NCI-H69 (cell line): ENCODE measurements at regions not wholly inside any gene's neighbourhood (a gene's known extent, or its start where the extent isn't known, plus 50 kb on each side); places are given as distances from the start of the nearest gene placed in this dataset.
"Not testable (repeated sequence)": the region's sequence is repeated elsewhere in the genome, so short reads cannot be mapped to it uniquely, and the experiment has no call there.

ENCODE experiments used
- DNase-seq: peaks from one replicate; lab custom pipeline; 2025; lab: John Stamatoyannopoulos, UW

DNA sequence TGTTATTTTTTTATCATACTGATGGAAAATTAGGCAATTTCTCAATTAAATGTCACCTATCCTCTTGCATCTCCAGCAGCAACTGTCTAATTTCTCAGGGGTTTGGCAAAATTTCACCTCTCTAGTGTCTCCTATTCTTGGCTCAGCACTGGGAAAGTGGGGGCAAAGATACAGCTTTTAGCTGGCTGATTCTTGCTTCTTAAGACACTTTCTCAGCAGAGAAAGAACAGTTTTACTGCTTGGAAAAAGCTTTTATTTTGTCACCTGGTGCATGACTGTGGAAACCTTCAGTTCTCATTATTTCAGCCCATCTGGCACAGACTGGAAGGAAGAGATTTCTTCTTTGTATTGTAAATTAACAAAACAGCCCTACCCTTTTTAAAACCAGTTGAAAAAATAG lies 283.6 kb upstream of the SGCD start:
- peak; percentile 26 for DNase-seq

DNA sequence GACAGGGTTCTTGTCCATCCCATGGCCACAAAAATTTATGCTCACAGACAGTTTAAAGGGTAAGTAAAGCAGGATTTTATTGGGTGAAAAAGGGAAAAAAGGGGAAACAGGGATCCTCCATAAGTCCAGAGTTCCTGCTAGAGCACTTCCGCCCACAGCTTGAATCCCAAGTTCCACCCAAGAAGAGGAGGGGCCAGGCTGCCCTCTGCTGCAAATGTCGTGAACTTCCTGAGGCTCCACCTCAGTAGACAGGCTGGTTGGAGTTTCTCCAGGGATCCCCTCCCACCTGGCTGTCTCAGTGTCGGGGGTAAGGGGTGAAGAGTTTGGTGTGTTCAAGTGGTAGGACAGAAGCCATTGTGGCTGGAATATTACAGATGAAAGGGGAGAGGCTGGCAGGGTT lies 275.0 kb upstream of the SGCD start:
- DNase-seq, result peak; percentile 76

DNA sequence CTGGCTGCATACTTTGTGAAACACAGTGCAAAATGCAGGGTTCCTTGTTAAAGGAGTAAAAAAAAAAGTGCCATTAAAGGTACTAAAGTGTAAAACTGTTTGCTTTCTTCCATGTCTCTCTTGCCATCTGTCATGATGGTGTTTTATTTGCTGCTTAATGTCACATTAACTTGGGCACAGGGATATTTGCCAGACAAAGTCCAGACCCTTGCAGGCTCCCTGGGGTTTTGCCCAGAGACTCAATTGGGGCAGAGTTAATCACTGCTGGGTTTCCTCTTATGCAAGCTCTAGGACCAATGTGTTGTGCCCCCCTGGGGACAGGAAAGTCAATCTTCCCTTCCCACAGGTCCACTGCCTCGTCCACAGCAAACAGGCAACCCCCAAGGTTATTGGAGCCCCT lies 274.3 kb upstream of the SGCD start:
- peak; percentile 88 for DNase-seq

DNA sequence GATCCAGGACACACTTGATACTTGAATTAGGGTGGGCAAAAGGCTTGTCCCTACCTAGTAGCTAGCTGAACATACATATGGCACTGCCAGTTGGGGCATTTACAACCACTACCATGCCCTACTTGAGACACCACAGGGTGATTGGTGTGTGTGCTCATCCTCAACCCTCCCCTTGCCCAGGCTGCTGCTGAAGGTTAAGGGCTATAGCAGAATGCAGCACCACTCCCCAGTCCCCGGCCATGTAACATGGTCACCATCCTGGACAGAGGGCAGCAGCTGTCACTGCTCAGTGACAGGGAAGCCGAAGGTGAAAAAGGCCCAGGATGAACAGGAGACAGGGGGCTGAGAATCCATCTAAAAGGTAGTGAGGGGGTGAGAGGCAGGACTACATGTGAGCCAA lies 273.9 kb upstream of the SGCD start:
- no peak for DNase-seq

DNA sequence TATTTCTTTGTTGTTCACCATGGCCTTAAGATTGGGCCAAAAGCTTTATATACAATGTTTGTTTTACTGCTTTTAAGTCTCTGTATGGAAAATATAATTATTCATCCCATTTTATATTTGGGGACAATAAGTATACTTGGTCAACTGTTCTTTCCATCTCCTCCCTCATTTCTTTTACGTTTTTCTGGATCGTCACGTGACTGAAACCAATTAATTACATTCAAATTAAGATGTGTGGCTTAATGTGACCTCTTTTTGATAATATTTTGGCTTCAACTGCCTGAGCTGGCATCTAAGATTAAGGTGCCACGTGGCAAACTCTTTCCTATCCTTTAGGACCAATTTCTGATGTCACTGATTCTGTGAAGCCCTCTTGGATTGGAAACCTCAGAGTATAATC lies 250.1 kb upstream of the SGCD start:
- no peak for DNase-seq

DNA sequence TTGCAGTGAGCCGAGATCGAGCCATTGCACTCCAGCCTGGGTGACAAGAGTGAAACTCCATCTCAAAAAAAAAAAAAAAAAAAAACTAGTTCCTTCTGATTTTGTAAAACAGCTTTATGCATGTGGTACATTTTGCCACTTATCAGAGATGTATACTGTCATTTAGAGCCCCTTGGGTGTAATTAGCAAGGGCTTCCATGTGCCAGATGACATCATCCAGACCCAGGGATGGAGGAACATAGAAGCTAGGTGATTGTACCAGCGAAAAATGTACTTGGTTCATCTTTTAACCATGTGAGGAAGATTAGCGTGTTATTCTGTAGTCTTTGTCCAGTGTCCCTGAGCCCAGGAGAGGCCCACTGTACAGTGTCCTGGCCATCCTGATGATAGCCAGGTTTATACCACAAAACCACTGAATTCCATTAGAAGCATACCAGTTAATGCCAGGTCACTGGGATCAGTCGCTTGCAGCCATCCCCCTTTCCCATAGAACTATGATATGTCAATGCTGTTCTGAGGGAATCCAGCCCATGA lies 239.3 kb upstream of the SGCD start:
- DNase-seq, result peak; percentile 15

DNA sequence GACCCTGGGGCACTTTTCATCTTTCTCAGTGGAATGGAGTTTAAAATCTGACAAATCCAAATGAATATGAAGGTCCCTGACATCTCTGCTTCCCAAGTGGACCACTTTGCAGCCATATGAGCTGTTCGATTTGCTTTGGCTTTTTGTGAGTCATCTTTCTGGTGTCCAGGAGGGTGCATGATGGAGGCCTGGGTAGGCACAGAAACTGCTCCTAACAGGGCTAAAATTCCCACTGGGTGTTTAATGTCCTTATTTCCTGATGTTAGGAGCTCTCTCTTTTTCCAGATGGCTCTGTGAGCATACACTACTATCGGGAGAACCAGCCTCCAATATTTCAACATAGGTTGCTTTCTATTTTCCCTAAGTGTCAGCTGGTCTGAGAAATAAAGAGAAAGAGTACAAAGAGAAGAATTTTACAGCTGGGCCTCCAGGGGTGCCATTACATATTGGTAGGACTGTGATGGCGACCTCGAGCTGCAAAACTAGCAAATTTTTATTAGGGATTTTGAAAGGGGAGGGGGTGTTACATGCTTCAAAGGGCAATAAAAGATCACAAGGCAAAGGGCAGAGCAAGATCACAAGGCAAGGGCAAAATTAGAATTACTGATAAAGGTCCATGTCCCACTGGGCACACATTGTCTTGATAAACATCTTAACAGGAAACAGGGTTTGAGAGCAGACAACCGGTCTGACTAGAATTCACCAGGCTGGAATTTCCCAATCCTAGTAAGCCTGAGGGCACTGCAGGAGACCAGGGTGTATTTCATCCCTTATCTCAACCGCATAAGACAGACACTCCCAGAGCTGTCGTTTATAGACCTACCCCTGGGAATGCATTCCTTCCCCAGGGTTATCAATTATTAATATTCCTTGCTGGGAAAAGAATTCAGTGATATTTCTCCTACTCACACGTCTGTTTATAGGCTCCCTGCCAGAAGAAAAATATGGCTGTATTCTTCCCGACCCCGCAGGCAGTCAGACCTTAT lies 236.7 kb upstream of the SGCD start:
- not testable (repeated sequence) for DNase-seq

DNA sequence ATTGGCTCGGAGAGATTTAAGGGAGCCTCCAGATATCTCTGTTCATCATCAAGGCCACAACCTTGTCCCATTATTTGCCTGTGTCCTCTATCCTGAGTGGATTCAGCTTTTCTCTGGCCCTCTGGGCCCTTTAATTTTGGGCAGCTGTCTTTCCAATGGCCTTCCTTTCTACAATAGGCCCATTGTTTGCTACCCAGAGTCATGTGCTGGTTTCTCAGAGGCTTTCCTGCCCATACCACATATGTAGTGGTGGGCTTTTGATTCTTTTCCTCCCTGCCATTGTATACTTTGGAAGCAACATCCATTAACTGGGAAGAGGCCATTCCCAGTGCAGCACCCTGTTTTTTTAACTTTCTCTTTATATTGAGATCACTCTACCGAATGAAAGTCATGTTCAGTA lies 233.9 kb upstream of the SGCD start:
- no peak for DNase-seq

DNA sequence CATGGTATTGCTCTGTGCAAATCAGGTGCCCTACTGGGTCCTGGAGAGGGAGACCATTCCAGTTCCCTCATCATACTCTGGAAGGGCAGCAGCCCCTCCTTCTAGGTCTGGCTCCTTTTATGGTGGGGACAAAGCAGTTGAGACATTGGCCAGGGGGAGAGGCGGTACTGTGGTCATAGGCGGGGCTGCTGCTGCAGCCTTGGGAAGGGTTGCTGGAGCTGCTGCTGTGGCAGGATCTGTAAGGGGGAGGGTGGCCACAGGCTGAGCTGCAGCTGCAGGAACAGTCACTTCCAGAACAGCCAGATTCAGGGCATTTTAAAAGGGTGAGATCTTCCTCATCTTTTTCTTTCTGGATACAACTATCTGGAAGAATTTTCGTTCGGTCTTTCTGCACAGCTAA lies 233.0 kb upstream of the SGCD start:
- peak; percentile 67 for DNase-seq

DNA sequence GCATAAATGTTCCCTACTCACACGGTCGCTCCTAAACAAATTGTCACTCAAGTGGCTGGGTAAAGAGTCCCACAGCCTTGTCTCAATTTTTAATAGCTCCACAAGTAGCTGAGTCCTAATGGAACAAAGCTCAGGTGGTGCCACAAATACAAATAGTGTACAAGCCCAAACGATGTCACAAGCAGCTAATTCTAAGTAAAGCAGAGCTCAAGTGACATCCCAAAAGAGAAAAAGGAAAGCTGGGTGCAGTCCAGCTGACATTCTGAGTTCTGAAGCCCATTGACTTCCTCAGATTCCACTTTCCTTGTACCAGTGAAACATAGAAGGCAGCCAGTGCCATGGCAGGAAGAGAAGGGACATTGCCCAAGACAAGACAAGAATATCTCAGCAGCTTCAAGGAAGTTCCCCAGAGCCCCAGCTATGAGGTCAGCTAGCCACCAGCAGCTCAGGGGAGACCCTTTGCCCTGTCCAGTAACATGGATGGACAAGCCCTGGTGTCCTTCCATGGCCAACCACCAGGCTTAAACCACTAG lies 231.2 kb upstream of the SGCD start:
- DNase-seq, result no peak

DNA sequence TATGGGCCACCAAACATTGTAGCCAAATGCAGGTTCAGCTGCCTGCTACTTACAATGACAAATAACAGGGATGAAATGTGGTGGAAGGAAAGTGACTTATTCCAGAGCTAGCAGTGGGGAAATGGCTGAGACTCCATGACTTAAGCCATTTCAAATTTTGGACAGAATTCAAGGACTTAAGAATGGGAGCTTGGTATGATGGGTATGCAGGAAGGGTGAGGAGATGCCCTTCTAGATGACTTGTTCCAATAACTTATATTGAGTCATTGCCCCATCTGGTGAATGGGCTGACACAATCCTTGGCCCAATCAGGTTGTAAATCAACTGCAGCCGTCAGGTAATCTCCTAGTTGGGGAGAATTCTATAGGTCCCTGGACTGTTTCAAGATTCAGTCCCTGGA lies 230.7 kb upstream of the SGCD start:
- no peak for DNase-seq

DNA sequence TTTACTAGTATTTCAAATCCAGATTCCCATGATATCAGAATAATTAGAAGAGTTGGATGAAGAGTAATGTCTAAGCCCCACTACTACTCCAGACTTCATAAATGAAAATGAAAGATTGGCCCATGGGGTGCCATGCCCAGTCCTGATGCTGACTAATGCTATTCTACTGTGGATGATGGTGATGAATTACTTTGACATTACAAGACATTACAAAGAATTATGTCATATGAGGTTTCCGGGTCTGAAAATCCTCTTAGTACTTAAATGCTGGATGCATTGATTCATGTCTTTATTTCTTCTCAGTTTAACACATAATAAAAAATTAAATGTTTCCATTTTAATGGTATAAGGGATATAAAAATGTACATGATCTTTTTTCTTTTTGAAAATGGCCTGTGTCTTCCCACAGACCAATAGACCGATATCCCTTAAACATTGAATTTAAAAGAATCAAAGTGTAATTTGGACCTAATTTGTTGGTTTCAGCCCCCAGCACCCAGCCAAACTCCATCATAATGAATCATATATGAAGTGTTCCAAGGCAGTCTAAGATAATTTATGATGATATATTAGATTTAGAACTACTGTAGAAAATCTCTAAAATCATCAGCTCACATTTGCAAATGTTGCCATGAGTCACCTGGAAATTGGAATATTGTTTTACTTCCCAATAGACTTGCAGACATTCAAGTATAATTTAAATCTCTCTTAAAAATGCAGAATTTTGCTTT lies 223.6 kb upstream of the SGCD start:
- peak; percentile 39 for DNase-seq

DNA sequence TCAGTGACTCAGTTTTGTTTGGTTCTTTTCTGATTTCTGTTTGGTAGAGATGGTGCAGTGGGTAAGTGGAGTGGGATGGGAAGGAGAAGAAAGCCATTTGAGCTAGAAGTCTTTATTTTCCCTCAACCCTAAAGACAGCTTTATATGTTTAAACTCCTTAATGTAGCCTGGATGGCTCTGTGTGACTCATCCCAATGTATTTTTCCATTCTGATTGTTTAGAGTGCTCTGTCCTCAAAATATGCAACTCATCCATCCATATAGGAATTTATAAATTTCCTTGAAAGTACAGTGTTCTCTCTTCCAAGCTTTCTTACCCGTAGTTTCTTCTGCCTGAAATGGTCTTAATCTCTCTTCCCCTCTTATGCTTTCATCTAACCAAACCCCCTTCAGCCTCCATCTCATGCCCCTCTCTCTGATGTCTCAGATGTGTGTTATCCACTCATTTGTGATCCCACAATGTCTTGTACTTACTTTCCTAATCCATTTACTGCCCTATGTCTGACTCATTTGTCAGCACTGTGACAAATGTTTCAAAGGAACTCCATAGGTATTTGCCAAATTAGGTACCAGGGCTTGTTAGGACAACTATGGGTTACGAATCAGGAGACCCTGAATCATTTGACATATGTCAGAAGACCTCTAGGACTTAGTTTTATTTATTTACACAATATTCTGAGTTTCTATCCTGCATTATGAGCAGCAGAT lies 217.5 kb upstream of the SGCD start:
- DNase-seq, result no peak

DNA sequence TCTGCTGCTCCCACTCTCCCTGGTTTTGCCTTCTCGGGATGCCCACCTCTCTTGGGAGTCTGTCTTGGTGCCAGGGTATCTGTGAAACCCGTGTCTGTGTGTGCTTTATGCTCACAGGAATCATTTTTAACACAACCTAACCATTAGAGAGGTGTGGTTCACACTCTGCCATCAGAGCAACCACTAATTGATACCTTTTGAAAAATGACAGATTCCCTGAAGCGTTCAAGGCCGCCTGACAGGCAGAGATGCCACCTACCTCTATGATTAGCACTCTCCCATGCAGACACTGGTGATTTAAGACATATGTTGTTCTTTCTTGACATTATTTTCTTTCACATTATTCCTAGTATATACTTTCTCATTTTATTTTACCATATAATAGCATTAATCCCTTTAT lies 207.3 kb upstream of the SGCD start:
- DNase-seq, result peak; percentile 94

DNA sequence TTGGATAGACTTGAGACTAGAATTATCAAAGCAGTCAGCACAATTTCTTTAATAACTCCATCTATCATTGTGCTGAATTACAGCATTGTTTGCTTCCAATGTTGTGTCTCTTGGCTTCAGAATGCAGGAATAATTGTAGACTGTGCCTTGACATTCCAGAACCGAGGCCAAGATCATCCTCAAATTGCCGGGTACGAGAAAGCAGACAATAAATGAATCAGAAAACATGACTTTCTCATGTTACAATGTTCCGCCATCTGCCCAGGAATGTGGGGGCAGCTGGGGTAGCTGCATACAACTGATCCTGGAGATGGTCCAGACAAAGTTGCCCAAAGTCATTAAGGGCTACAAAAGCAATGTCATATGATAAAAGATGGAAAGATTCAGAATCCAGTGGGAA lies 206.2 kb upstream of the SGCD start:
- DNase-seq, result peak; percentile 92

DNA sequence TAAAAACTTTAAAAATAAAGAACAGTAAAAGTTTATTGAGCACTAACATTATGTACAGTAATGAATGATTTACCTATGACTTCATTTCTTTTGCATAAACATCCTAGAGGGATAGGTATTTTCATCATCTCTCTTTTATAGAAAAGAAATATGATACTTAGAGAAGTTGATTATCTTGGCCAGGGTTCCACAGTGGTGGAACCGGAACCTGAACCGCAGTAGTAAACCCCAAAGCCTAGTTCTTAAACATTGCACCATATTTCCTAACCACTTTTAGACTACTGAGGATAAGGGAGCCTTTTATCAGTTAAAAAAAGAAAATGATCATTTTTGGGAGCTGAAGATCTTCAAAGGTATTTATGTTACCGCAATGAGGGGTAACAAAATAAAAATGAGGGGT lies 205.7 kb upstream of the SGCD start:
- no peak for DNase-seq

DNA sequence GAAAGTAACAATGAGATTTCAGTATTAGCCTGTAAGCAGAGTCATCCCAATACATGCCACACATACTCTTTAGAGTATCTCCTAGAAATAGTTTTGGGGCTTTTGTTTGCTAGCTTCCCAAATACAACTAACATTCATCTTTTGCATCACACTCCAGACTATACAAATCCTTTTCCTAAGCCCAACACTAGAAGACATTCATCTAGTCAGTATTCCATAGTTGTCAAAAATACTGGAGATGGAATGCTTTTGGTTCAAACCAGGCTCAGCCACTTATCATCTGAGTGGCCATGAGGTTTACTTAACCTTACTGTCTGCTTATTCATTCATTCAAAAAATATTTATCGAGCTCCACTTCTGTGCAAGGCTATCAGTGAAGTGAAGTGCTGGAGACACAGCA lies 205.1 kb upstream of the SGCD start:
- no peak for DNase-seq

DNA sequence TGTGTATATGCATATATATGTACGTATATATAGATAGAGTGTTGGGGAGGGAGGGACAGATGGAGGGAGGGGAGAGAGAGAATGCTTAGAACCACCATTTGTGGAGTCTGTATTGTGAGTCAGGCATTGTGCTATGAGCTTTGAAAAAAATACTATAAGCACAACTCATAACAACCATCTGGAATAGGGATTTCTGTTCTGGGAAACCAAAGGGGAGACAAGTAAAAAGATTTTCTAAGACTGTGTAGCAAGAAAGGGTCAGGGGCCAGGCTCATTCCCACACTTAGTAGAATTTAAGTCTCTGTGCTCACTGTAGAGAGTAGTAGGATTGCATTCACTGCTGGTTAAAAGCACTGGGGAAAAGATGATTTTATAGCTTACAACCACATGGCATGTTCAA lies 202.3 kb upstream of the SGCD start:
- DNase-seq, result no peak

DNA sequence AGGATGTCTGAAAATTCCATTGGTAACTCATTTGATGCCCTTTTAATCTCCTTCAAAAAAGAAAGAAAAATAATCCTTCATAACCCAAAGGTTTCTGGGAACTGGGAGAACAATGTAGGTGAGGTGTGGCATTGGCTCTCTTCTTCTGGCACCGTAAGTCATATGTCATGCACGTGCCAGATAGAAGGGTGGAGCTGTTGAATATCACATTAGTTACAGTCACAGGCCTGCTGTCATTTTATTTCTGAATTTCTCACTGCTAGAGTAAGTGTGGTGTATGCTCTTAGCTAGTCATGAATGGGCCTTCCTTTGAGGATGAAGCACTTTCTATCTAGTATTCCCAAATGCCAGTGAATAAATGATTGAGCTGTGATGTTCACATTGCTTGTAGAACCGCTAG lies 201.8 kb upstream of the SGCD start:
- no peak for DNase-seq

DNA sequence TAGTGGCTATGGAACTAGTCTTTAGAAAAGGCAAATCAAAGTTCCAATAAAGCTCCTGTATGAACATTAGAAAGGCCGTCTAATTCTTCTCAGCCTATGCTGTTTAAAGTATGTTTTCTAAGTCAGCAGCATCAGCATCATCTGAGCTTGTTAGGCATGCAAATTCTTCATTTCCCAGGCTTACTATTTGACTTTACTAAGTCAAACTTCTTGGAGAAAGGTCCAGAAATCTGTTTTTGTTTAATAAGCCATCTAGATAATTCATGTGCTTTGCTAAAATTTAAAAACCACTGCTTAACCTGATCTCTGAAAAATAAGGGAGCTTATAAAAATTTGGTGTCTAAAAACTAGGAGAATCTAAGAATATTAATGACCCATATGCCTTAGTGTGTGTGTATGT lies 200.2 kb upstream of the SGCD start:
- DNase-seq, result no peak

DNA sequence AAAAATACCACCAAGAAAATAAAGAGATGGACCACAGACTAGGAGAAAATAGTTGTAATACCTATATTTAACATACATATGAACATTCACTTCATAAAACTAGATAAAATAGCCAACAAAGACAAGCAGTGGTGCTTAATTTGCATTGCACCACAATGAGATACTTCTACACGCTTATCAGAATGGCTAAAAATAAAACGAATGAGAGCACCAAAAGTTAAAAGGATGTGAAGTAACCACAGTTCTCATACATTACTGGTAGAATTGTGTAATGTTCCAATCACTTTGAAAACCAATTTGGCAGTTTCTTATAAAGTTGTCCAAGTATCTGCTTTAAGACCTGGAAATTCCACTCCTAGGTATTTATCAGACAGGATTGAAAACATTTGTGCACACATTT lies 198.9 kb upstream of the SGCD start:
- no peak for DNase-seq

DNA sequence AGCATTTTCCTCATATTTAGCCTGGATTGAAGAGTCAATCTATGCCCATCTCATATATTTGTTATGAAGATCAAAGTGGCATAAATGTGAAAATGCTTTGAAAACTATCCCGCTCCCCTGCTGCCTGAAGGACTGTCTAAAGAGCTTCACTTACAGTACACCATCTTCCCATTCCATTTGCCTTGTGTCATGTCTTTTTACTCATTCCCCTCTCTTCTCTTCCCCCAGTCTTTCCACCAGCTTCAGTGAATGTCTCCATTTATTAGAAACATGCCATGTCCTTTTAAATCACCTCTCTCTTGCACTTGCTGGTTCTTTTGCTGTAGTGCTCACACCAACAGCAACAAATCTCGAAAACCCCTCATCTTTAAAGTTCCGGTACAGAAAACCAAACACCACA lies 192.7 kb upstream of the SGCD start:
- no peak for DNase-seq
